IMR-90 (cell line): ENCODE measurements at regions not wholly inside any gene's neighbourhood (a gene's known extent, or its start where the extent isn't known, plus 50 kb on each side); places are given as distances from the start of the nearest gene placed in this dataset.

Experiments used
- ATAC-seq: fragments of 200-7000 bp; cut with Tn5 transposase; 2 replicates; pipeline ENCODE4 v1.9.1; 2020; ENCODE audit warnings: low read depth, mild to moderate bottlenecking, moderate library complexity
- BruUV-seq: library from RNA; stranded (reverse); fragments of 400-500 nt; replicated peaks from 2 replicates; lab custom pipeline; 2021; lab: Mats Ljungman, UMichigan
- CTCF ChIA-PET: fragments of 300-600 bp; formaldehyde crosslinking; extraction: SDS; loops from one replicate; lab custom pipeline; 2021; ENCODE audit warnings: antibody characterized with exemption; lab: Yijun Ruan, JAX
- POLR2A ChIA-PET: fragments of 300-600 bp; sonication (Branson Sonifier 250); formaldehyde crosslinking; loops from one replicate; lab custom pipeline; 2022; ENCODE audit warnings: antibody characterized with exemption; ENCODE audit not compliant: unreplicated experiment; lab: Charles Lee
- DNase-seq: peaks from one replicate; pipeline ENCODE4 v3.0.0; 2013
- H2AFZ ChIP-seq: replicated peaks from 2 replicates; pipeline ENCODE3; 2013; ENCODE audit warnings: low read length, mild to moderate bottlenecking; ENCODE audit not compliant: poor library complexity
- H2AK5ac ChIP-seq: 2 replicates; pipeline ENCODE4 v1.6.1; 2013; ENCODE audit warnings: low read depth, low read length, inconsistent platforms
- H2AK9ac ChIP-seq: replicated peaks from 2 replicates; pipeline ENCODE3; 2013; ENCODE audit warnings: mild to moderate bottlenecking, low read depth, low read length, moderate library complexity; ENCODE audit not compliant: poor library complexity
- H2BK120ac ChIP-seq: 2 replicates; pipeline ENCODE4 v1.6.1; 2013; ENCODE audit warnings: low read depth, low read length, inconsistent platforms
- H2BK15ac ChIP-seq: 3 replicates; pipeline ENCODE4 v1.6.1; 2013; ENCODE audit warnings: low read depth, low read length, inconsistent platforms
- H2BK20ac ChIP-seq: 2 replicates; pipeline ENCODE4 v1.6.1; 2013; ENCODE audit warnings: low read depth, mild to moderate bottlenecking, inconsistent platforms, low read length, moderate library complexity
- H2BK5ac ChIP-seq: 2 replicates; pipeline ENCODE4 v1.6.1; 2013; ENCODE audit warnings: mild to moderate bottlenecking, low read depth, low read length, inconsistent platforms; ENCODE audit not compliant: poor library complexity, severe bottlenecking
- H3K14ac ChIP-seq: replicated peaks from 2 replicates; pipeline ENCODE4 v1.6.1; 2013; ENCODE audit warnings: low read depth, low read length, inconsistent platforms
- H3K18ac ChIP-seq: 2 replicates; pipeline ENCODE4 v1.6.1; 2013; ENCODE audit warnings: low read depth, low read length, control low read depth
- H3K23ac ChIP-seq: 2 replicates; pipeline ENCODE4 v1.6.1; 2013; ENCODE audit warnings: low read depth, low read length, inconsistent platforms
- H3K27ac ChIP-seq: 2 replicates; pipeline ENCODE4 v1.5.1; 2013; ENCODE audit warnings: mild to moderate bottlenecking, control low read depth, low read length; ENCODE audit not compliant: insufficient read depth
- H3K27me3 ChIP-seq: 2 replicates; pipeline ENCODE4 v1.6.1; 2013; ENCODE audit warnings: low read length; ENCODE audit not compliant: control insufficient read depth, insufficient read depth
- H3K36me3 ChIP-seq: 2 replicates; pipeline ENCODE4 v1.6.1; 2013; ENCODE audit warnings: low read length, mixed read lengths; ENCODE audit not compliant: control insufficient read depth, insufficient read depth
- H3K4ac ChIP-seq: 2 replicates; pipeline ENCODE4 v1.6.1; 2013; ENCODE audit warnings: low read depth, low read length, inconsistent platforms
- H3K4me1 ChIP-seq: 2 replicates; pipeline ENCODE4 v1.6.1; 2013; ENCODE audit warnings: low read length, mixed read lengths; ENCODE audit not compliant: control insufficient read depth, insufficient read depth
- H3K4me2 ChIP-seq: 2 replicates; pipeline ENCODE4 v1.6.1; 2013; ENCODE audit warnings: low read depth, mild to moderate bottlenecking, control low read depth, low read length, moderate library complexity
- H3K4me3 ChIP-seq: 2 replicates; pipeline ENCODE4 v1.5.1; 2013; ENCODE audit warnings: low read depth, mild to moderate bottlenecking, control low read depth, low read length, moderate library complexity; ENCODE audit not compliant: insufficient read depth
- H3K56ac ChIP-seq: 2 replicates; pipeline ENCODE4 v1.6.1; 2013; ENCODE audit warnings: low read length, inconsistent platforms; ENCODE audit not compliant: insufficient read depth; ENCODE audit errors: extremely low read depth
- H3K79me1 ChIP-seq, 2 experiments: 2 replicates each; pipeline ENCODE4 v1.6.1; 2013; ENCODE audit warnings: low read length in 2 of 2, inconsistent platforms in 1 of 2, low read depth in 1 of 2
- H3K9ac ChIP-seq: 2 replicates; pipeline ENCODE4 v1.6.1; 2013; ENCODE audit warnings: low read depth, low read length, control low read depth
- H3K9me1 ChIP-seq: 2 replicates; pipeline ENCODE4 v1.6.1; 2013; ENCODE audit warnings: low read length, inconsistent platforms; ENCODE audit not compliant: insufficient read depth
- H3K9me3 ChIP-seq: 2 replicates; pipeline ENCODE4 v1.6.1; 2013; ENCODE audit warnings: low read length; ENCODE audit not compliant: control insufficient read depth, insufficient read depth
- H4K20me1 ChIP-seq: 2 replicates; pipeline ENCODE4 v1.6.1; 2013; ENCODE audit warnings: low read length, inconsistent platforms; ENCODE audit not compliant: insufficient read depth
- H4K5ac ChIP-seq: 2 replicates; pipeline ENCODE4 v1.6.1; 2013; ENCODE audit warnings: mild to moderate bottlenecking, low read depth, low read length, control low read depth
- H4K8ac ChIP-seq, 2 experiments: 2 replicates each; pipeline ENCODE4 v1.6.1; 2013; ENCODE audit warnings: low read depth in 2 of 2, low read length in 2 of 2, control low read depth in 1 of 2, inconsistent platforms in 1 of 2
- H4K91ac ChIP-seq: 2 replicates; pipeline ENCODE4 v1.6.1; 2013; ENCODE audit warnings: low read depth, low read length, inconsistent platforms; ENCODE audit not compliant: insufficient read depth
- BHLHE40 ChIP-seq: fragments of 150-350 bp; IDR thresholded peaks from 2 replicates; pipeline ENCODE4 v1.6.1; 2016; ENCODE audit warnings: mild to moderate bottlenecking, low read depth, low read length
- CEBPB ChIP-seq: IDR thresholded peaks from 2 replicates; pipeline ENCODE4 v1.6.1; 2012; ENCODE audit warnings: low read depth, low read length, improper control_type of control experiment
- CHD1 ChIP-seq: IDR thresholded peaks from 2 replicates; pipeline ENCODE4 v1.6.1; 2012; ENCODE audit warnings: low read depth, low read length, improper control_type of control experiment
- CTCF ChIP-seq: conservative IDR thresholded peaks from 2 replicates; pipeline ENCODE4 v1.5.1; 2012; ENCODE audit warnings: mild to moderate bottlenecking, low read depth, low read length, improper control_type of control experiment
- ELK1 ChIP-seq: fragments of 150-350 bp; IDR thresholded peaks from 2 replicates; pipeline ENCODE4 v1.6.1; 2016; ENCODE audit warnings: low read depth, mild to moderate bottlenecking, low read length, moderate library complexity, borderline replicate concordance
- MAFK ChIP-seq: IDR thresholded peaks from 2 replicates; pipeline ENCODE4 v1.6.1; 2012; ENCODE audit warnings: low read depth, low read length, improper control_type of control experiment
- POLR2A ChIP-seq: IDR thresholded peaks from 2 replicates; pipeline ENCODE4 v1.6.1; 2012; ENCODE audit warnings: mild to moderate bottlenecking, low read depth, low read length
- RCOR1 ChIP-seq: IDR thresholded peaks from 2 replicates; pipeline ENCODE4 v1.6.1; 2012; ENCODE audit warnings: mild to moderate bottlenecking, low read length, improper control_type of control experiment; ENCODE audit not compliant: insufficient replicate concordance
- RFX5 ChIP-seq: IDR thresholded peaks from 2 replicates; pipeline ENCODE4 v1.8.0; 2012; ENCODE audit warnings: low read depth, mild to moderate bottlenecking, low read length, moderate library complexity
- USF2 ChIP-seq: fragments of 150-350 bp; IDR thresholded peaks from 2 replicates; pipeline ENCODE4 v1.6.1; 2017; ENCODE audit warnings: mild to moderate bottlenecking, antibody characterized with exemption, low read length, low read depth
- WGBS, 2 experiments: methylation state at CpG; one replicate each; pipeline versions ENCODE4 v1.1.5 to v1.1.7; 2013; ENCODE audit warnings: missing lambda C conversion rate in 2 of 2; ENCODE audit not compliant: insufficient read length in 1 of 2; ENCODE audit errors: extremely low coverage in 2 of 2; 5-methylcytosine and 5-hydroxymethylcytosine counted together
- dilution Hi-C: fragments of 300-500 bp; cut with HindIII; formaldehyde crosslinking; loops from one replicate; pipeline ENCODE4 v1.14.3; 2018; ENCODE audit warnings: low sequenced_read_pairs; ENCODE audit not compliant: unreplicated experiment
- in situ Hi-C: fragments of 300-500 bp; cut with MboI; formaldehyde crosslinking; loops from 3 replicates; pipeline ENCODE4 v1.14.3; 2019; ENCODE audit warnings: low sequenced_read_pairs, inconsistent platforms, mixed read lengths
- intact Hi-C: fragments of 100-400 bp; cut with micrococcal nuclease; formaldehyde crosslinking; loops from 2 replicates; pipeline ENCODE4 v1.10.0; 2022

GRCh38 chr14:34177466-34177865 lies 226.6 kb upstream of the EGLN3 start:
- H3K4me2 ChIP-seq = no peak overlapping the region
- no peak overlapping the region for H3K9ac ChIP-seq
- no peak overlapping the region for H2AK9ac ChIP-seq
- no peak overlapping the region for H3K27ac ChIP-seq
- no peak overlapping the region for H3K4me3 ChIP-seq
- H2AFZ ChIP-seq = no peak overlapping the region
- WGBS, 2 experiments = no CpG with 5 or more reads among the region's 2 CpGs
- H4K91ac ChIP-seq = no peak overlapping the region
- H2AK5ac ChIP-seq = no peak overlapping the region
- no TSS peak for BruUV-seq
- no peak overlapping the region for H3K23ac ChIP-seq
- no peak overlapping the region for H3K4ac ChIP-seq
- H3K9me1 ChIP-seq = no peaks in the 10 kb centered on the region
- ChIA-PET CTCF (no interaction called here), POLR2A (no interaction called here)
- no peak overlapping the region for H3K18ac ChIP-seq
- H2BK5ac ChIP-seq = no peak overlapping the region
- H3K14ac ChIP-seq = no peak overlapping the region
- H3K9me3 ChIP-seq = no peaks in the 10 kb centered on the region
- H4K8ac ChIP-seq = no peak overlapping the region
- H3K79me1 ChIP-seq = no peaks in the 10 kb centered on the region
- no peak overlapping the region for H2BK20ac ChIP-seq
- dilution Hi-C loops = no loop called here
- H4K5ac ChIP-seq = no peak overlapping the region
- H3K36me3 ChIP-seq = no peaks in the 10 kb centered on the region
- ATAC-seq (no peak), DNase-seq (no peak)
- H3K27me3 ChIP-seq = no peaks in the 10 kb centered on the region
- H2BK15ac ChIP-seq = no peak overlapping the region
- intact Hi-C loops = no loop called here
- H3K56ac ChIP-seq = no peak overlapping the region
- TF ChIP-seq RCOR1 = no peak
- TF ChIP-seq BHLHE40 = no peak
- no peak for TF ChIP-seq POLR2A
- no peak for TF ChIP-seq CEBPB
- TF ChIP-seq CTCF = no peak
- no peak for TF ChIP-seq RFX5
- no peak for TF ChIP-seq CHD1
- no peak for TF ChIP-seq USF2
- TF ChIP-seq ELK1 = no peak
- no peak for TF ChIP-seq MAFK
- in situ Hi-C loops = no loop called here
- H2BK120ac ChIP-seq = no peak overlapping the region
- no peaks in the 10 kb centered on the region for H3K4me1 ChIP-seq
- no peaks in the 10 kb centered on the region for H4K20me1 ChIP-seq
